HS-5 (cell line): ENCODE measurements at regions not wholly inside any gene's neighbourhood (a gene's known extent, or its start where the extent isn't known, plus 50 kb on each side); places are given as distances from the start of the nearest gene placed in this dataset.

Experiments used
- DNase-seq: peaks from one replicate; pipeline ENCODE4 v3.0.0-alpha.2; 2012; ENCODE audit warnings: low read depth

GRCh38 chr7:136665878-136666509 is 202.5 kb upstream of the CHRM2 start:
- no peak for DNase-seq

- DNase-seq, result no peak
Observed at GRCh38 chr7:136664537-136664936, 203.9 kb upstream of the CHRM2 start.

GRCh38 chr7:136657482-136657921 is 210.9 kb upstream of the CHRM2 start:
- no peak for DNase-seq

GRCh38 chr7:136656516-136656915 is 211.9 kb upstream of the CHRM2 start:
- no peak for DNase-seq

- no peak for DNase-seq
Observed at GRCh38 chr7:136655414-136655813, 213.0 kb upstream of the CHRM2 start.

GRCh38 chr7:136654406-136654805 is 214.0 kb upstream of the CHRM2 start:
- no peak for DNase-seq

- no peak for DNase-seq
Observed at GRCh38 chr7:136652635-136653370, 215.6 kb upstream of the CHRM2 start.

- no peak for DNase-seq
Observed at GRCh38 chr7:136640977-136641376, 227.5 kb upstream of the CHRM2 start.

- DNase-seq, result no peak
Observed at GRCh38 chr7:136637813-136638212, 230.6 kb upstream of the CHRM2 start.

GRCh38 chr7:136635751-136636150 is 232.7 kb upstream of the CHRM2 start:
- DNase-seq, result no peak

- DNase-seq, result no peak
Observed at GRCh38 chr7:136618818-136619217, 249.6 kb upstream of the CHRM2 start.

- peak; percentile 32 for DNase-seq
Observed at GRCh38 chr7:136617176-136617575, 251.3 kb upstream of the CHRM2 start.

- DNase-seq, result no peak
Observed at GRCh38 chr7:136605532-136606329, 262.7 kb upstream of the CHRM2 start.

GRCh38 chr7:136601772-136602171 is 266.7 kb upstream of the CHRM2 start:
- DNase-seq, result no peak

GRCh38 chr7:136600475-136600874 is 268.0 kb upstream of the CHRM2 start:
- DNase-seq, result no peak

GRCh38 chr7:136594739-136595144 is 273.7 kb upstream of the CHRM2 start:
- no peak for DNase-seq

- DNase-seq, result peak; percentile 24
Observed at GRCh38 chr7:136588216-136588615, 280.2 kb upstream of the CHRM2 start.

GRCh38 chr7:136585954-136586670 is 282.3 kb upstream of the CHRM2 start:
- peak; percentile 40 for DNase-seq

GRCh38 chr7:136566491-136566890 is 302.0 kb upstream of the CHRM2 start:
- no peak for DNase-seq

- DNase-seq, result no peak
Observed at GRCh38 chr7:136555933-136556332, 312.5 kb upstream of the CHRM2 start.

- no peak for DNase-seq
Observed at GRCh38 chr7:136551618-136552017, 316.8 kb upstream of the CHRM2 start.

- DNase-seq, result no peak
Observed at GRCh38 chr7:136549756-136550155, 318.7 kb upstream of the CHRM2 start.
